Peyer's patch (tissue), 4 donors: ENCODE measurements at regions not wholly inside any gene's neighbourhood (a gene's known extent, or its start where the extent isn't known, plus 50 kb on each side); places are given as distances from the start of the nearest gene placed in this dataset.

Experiments
- DNase-seq, 3 donors: peaks; one replicate each; pipeline ENCODE4 v3.0.0-alpha.2; 2017 to 2019
- H3K27ac ChIP-seq, 4 donors: fragments of 200-600 bp; sonication (generic); one replicate each; pipeline ENCODE4 v1.5.1; 2016 to 2019
- H3K27me3 ChIP-seq, 2 donors: fragments of 200-600 bp; sonication (generic); one replicate each; pipeline ENCODE4 v1.5.1; 2019
- H3K36me3 ChIP-seq, 3 donors: fragments of 200-600 bp; sonication (generic); one replicate each; pipeline ENCODE4 v1.5.1; 2016 to 2019
- H3K4me1 ChIP-seq, 4 donors: fragments of 200-600 bp; sonication (generic); one replicate each; pipeline ENCODE4 v1.5.1; 2016 to 2019
- H3K4me3 ChIP-seq, 4 donors: fragments of 200-600 bp; sonication (generic); 1 replicate in 3 of 4; 2 replicates in 1 of 4; pipeline ENCODE4 v1.5.1; 2016 to 2019; ENCODE audit warnings: mild to moderate bottlenecking in 1 of 4
- H3K9me3 ChIP-seq, 4 donors: fragments of 200-600 bp; sonication (generic); one replicate each; pipeline ENCODE4 v1.5.1; 2016 to 2019; ENCODE audit warnings: mild to moderate bottlenecking in 1 of 4
- CTCF ChIP-seq, 6 experiments: fragments of 450-650 bp in 4 of 6; fragments of 200-600 bp in 2 of 6; sonication (generic) in 1 of 6; IDR thresholded peaks; one replicate each; pipeline ENCODE4 v1.5.1; 2017 to 2019; ENCODE audit warnings: antibody characterized with exemption in 6 of 6, mild to moderate bottlenecking in 3 of 6, moderate library complexity in 1 of 6
- POLR2A ChIP-seq, 2 donors: fragments of 450-650 bp; IDR thresholded peaks; one replicate each; pipeline ENCODE4 v1.5.1; 2017; ENCODE audit warnings: antibody characterized with exemption in 2 of 2, mild to moderate bottlenecking in 2 of 2, moderate library complexity in 2 of 2

- Histone ChIP-seq H3K36me3 (no peaks in the 10 kb centered on the region), H3K9me3 (no peaks in the 10 kb centered on the region), H3K27me3 (no peaks in the 10 kb centered on the region), H3K27ac (no peak overlapping the region), H3K4me1 (no peaks in the 10 kb centered on the region), H3K4me3 (no peak overlapping the region)
- TF ChIP-seq POLR2A (IDR thresholded peaks at IDR 0.05) (no peak), CTCF (IDR thresholded peaks at IDR 0.05) (no peak)
- DNase-seq = no peak
Observed at GRCh38 chr13:104491916-104492315, 1425.7 kb upstream of the SLC10A2 start.

GRCh38 chr13:104487006-104487405, 1420.8 kb upstream of the SLC10A2 start:
- H3K27me3 ChIP-seq = no peaks in the 10 kb centered on the region

DNA sequence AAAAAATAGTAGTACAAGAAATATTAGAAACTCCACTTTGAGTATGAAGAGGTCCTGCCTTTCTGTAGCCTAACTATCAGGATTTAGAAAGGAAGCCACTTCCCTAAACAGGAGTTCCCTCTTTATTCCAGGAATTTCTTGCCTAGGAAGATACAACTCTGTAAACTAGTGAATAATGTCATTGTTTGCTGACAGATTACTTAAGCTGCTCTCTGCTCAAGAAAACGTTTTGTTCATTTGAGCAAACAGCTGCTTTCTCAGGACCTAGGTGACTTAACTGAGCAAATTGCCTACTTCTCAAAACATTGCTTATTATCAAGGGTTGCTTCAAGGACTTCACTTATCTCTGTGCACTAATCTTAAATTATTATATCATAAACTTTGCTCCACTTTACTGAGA, 1419.4 kb upstream of the SLC10A2 start:
- Histone ChIP-seq H3K4me3 (no peak overlapping the region), H3K4me1 (no peaks in the 10 kb centered on the region), H3K36me3 (no peaks in the 10 kb centered on the region), H3K9me3 (no peaks in the 10 kb centered on the region), H3K27me3 (no peaks in the 10 kb centered on the region), H3K27ac (no peak overlapping the region)
- TF ChIP-seq POLR2A (IDR thresholded peaks at IDR 0.05) (no peak), CTCF (IDR thresholded peaks at IDR 0.05) (no peak)
- DNase-seq = no peak

More at GRCh38 chr13:104487006-104487405, 1420.8 kb upstream of the SLC10A2 start:
- H3K9me3 ChIP-seq = no peaks in the 10 kb centered on the region
- TF ChIP-seq CTCF (IDR thresholded peaks at IDR 0.05) = no peak
- TF ChIP-seq POLR2A (IDR thresholded peaks at IDR 0.05) = no peak
- no peaks in the 10 kb centered on the region for H3K4me1 ChIP-seq
- no peaks in the 10 kb centered on the region for H3K36me3 ChIP-seq
- H3K27ac ChIP-seq = no peak overlapping the region
- DNase-seq = no peak
- no peak overlapping the region for H3K4me3 ChIP-seq

DNA sequence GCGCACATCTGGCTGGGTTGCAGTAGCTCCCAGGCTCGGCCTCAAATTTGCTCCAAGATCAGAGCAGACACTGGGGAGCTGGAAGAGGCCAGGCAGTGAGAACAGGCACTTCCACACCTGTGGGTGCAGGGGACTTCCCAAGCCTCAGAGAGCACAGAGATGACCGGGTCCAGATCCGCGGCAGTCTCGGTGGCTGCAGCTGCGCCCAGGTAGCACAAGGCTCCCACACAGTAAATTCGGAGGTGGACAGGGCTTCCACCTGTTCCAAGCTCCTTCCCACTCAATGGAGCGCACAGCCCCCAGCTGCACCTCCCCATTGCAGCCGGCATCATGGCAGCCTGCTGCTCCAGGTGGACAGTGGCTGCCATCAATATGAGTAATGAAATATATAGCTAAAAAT, 1417.4 kb upstream of the SLC10A2 start:
- Histone ChIP-seq H3K27ac (no peak overlapping the region), H3K27me3 (no peaks in the 10 kb centered on the region), H3K4me1 (no peaks in the 10 kb centered on the region), H3K4me3 (no peak overlapping the region), H3K9me3 (no peaks in the 10 kb centered on the region), H3K36me3 (no peaks in the 10 kb centered on the region)
- DNase-seq = no peak
- TF ChIP-seq POLR2A (IDR thresholded peaks at IDR 0.05) = no peak
- TF ChIP-seq CTCF (IDR thresholded peaks at IDR 0.05) = no peak

DNA sequence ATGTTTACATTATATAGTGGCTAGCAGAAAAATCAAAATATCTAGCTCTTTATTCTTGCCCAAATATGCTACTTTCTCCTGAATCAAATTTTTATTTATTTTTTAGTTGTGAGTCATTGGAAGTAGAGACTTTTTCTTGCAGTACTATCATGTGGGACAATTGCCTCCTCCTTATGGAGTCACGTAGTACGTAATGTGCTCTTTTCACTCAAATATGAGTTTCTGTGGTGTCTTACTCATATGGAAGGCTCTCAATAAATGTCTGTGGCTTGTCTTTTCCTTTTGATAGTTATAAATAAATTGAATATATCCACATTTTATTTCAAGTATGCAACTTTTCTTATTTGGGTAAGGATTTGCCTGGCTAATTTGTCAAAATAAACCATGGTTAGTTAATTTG, 1411.0 kb upstream of the SLC10A2 start:
- no peak overlapping the region for H3K4me3 ChIP-seq
- no peaks in the 10 kb centered on the region for H3K36me3 ChIP-seq
- no peaks in the 10 kb centered on the region for H3K4me1 ChIP-seq
- no peaks in the 10 kb centered on the region for H3K27me3 ChIP-seq
- DNase-seq = no peak
- no peak overlapping the region for H3K27ac ChIP-seq
- H3K9me3 ChIP-seq = no peaks in the 10 kb centered on the region
- no peak for TF ChIP-seq POLR2A (IDR thresholded peaks at IDR 0.05)
- TF ChIP-seq CTCF (IDR thresholded peaks at IDR 0.05) = no peak

GRCh38 chr13:104473936-104474335, 1407.7 kb upstream of the SLC10A2 start:
- H3K4me1 ChIP-seq = no peaks in the 10 kb centered on the region
- TF ChIP-seq POLR2A (IDR thresholded peaks at IDR 0.05) = no peak
- no peak for TF ChIP-seq CTCF (IDR thresholded peaks at IDR 0.05)
- H3K9me3 ChIP-seq = no peaks in the 10 kb centered on the region
- DNase-seq = no peak
- H3K4me3 ChIP-seq = no peak overlapping the region
- H3K27ac ChIP-seq = no peak overlapping the region
- H3K27me3 ChIP-seq = no peaks in the 10 kb centered on the region
- no peaks in the 10 kb centered on the region for H3K36me3 ChIP-seq
